HG03175 (cell line): ENCODE measurements at regions not wholly inside any gene's neighbourhood (a gene's known extent, or its start where the extent isn't known, plus 50 kb on each side); places are given as distances from the start of the nearest gene placed in this dataset.

ENCODE experiments used
- ATAC-seq: cut with Tn5 transposase; IDR thresholded peaks from one replicate; pipeline ENCODE4 v1.9.1; 2021; ENCODE audit warnings: mild to moderate bottlenecking, moderate library complexity; ENCODE audit not compliant: unreplicated experiment

GRCh38 chr2:204177251-204177976 is 240.9 kb downstream of the ICOS start:
- ATAC-seq: peak; percentile 31

DNA sequence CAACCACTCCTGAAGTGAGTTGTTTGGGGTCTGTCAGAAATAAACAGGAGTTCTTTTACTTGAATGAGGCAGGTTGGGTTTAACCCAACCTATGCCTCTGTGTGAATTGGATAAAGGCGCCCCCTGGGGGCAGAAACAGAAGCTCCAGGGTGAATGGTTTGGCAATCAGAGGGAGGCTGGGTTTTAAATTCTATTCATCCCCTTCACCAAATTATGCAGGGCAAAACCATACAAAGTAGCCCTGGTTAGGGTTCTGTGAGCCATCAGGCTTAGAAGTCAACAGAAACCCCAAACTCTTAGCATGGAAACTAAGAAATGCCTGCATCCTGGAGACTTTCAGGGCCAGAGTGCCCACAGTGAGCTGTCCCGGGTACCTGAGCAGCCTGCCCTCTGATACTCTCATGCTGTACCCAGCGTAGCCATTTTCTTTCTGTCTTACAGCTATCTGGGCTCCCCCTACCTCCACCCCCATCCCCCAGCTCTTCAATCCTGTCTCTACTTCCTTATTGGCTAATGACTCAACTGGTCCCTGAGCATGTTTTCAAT is 241.5 kb downstream of the ICOS start:
- ATAC-seq: peak; percentile 68

DNA sequence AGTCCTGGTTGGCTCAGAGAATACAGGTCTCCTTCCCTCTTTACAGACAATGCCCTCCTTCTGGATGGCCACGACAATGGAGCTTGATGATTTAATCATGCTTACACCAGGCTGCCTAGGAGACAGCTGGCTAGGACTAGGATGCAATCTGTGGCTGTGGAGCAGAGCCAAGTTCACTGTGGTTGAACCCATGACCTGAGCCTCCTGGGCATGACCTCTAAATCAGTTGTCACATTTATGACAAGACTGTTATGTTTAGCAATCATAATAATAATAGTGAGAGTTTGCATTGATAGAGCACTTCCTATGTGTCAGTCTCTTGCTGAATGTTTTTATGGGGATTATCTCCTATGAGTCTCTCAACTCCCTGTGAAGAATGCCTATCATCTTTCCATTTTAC is 244.1 kb downstream of the ICOS start:
- no peak for ATAC-seq

- ATAC-seq: no peak
Observed at GRCh38 chr2:204183608-204184007, 247.0 kb downstream of the ICOS start.

GRCh38 chr2:204184226-204184625 is 247.7 kb downstream of the ICOS start:
- ATAC-seq: no peak

DNA sequence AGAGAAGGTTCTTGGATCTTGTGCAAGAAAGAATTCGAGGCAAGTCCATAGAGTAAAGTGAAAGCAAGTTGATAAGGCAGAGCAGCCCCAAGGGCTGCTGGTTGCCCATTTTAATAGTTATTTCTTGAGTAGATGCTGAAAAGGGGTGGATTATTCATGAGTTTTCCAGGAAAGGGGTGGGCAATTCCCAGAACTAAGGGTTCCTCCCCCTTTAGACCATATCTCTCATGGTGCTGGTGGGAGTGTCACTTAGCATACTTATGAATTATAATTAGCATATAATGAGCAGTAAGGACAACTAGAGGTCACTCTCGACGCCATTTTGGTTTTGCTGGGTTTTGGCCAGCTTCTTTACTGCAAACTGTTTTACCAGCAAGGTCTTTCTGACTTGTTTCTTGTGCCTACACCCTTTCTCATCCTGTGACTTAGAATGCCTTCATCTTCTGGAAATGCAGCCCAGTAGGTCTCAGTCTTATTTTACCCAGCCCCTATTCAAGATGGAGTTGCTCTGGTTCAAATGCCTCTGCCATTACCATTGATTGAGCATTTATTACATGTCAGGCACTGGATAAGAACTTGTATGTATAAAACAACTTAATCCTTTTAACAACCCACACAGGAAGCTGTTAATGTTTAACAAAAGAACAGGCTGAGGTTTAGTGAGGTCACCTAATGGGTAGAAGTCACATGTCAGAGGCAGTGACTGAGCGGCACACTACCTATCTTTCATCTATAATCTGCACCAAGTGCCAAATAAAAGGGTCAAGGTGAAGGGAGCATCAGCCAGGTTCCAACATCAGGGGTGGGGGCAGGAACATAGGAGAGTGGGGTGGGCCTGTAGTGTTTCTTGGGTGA is 250.9 kb downstream of the ICOS start:
- ATAC-seq: peak; percentile 86

- no peak for ATAC-seq
Observed at GRCh38 chr2:204191574-204191973, 255.0 kb downstream of the ICOS start.

DNA sequence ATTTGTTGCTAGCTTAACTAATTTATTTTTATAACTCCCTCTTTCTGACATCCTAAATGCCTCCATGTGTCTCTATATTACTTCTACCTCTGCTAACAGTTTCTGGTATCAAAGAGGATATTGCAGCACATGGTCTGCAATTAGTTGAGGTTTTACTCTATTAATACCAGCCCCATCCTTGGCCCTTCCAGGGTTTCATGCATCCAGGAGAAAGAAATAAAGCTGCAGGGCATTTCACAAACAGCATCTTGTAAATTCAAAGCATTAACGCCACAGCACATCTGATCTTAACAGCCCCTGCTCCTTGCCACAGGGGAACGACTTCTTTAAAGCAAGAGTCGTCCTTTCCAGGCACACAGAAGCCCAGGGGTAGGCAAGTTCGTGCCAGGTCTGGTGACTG is 258.9 kb downstream of the ICOS start:
- ATAC-seq: no peak

DNA sequence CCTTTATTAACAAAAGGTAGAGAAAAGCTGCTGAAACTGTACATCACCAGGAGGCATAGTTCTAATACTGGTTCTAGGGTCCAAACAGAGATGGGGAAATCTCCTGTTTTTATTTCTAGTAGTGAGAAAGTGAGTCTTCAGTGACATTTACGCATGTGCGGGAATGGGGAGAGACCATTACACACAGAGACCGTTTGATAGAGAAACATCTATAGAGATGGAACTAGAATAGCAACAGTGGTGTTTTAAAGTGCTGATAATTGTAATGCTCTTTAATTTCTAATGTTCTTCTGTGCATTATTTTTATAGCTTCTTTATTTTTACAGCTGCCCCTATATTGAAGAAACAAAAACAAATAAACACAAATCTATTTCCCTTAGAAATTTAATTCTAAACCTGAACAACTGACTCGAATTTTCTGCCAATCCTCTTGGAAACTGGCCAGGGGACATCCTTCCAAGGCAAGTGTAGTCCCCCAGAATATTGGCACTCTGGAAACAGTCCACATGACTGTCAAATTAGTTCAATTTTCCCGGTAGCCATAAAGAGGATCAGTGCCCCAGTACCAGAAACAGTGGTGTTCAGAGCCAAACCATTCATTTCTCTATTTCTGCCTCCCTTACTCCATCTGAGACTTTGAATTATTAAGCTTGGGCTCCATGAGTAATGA is 260.9 kb downstream of the ICOS start:
- ATAC-seq: no peak

DNA sequence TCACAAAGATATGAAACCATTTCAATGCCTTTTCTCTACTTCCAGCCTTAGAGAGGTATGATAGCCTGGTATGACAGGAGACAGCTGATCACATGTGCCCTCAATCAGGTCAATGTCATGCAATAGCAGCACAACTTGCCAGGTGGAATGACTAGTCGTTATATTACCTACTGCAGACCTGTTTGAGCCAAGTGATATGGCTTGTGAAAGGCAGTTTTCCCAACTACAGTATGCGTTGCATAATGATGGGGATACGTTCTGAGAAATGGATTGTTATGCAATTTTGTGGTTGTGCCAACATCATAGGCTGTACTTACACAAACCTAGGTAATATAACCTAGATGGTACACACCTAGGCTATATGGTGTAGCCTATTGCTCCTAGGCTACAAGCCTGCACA is 262.8 kb downstream of the ICOS start:
- no peak for ATAC-seq

DNA sequence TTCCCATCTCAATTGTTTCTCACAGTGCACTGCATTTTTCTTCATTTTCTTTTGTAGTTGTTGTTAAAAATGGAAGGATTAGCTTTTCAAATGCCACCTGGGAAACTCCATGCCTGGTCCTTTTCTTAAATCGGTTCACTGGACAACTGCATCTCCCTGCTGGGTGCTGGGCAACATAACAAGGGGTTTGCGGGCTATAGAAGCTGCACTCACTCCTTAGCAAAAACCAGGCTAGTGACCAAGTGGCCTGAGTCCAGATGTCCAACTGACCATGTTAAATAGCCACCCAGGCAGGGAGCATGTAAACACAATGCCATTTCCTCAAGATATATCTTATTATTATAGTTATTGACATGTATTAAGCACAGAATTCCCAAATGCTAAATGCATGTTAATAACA is 264.9 kb downstream of the ICOS start:
- ATAC-seq: no peak

DNA sequence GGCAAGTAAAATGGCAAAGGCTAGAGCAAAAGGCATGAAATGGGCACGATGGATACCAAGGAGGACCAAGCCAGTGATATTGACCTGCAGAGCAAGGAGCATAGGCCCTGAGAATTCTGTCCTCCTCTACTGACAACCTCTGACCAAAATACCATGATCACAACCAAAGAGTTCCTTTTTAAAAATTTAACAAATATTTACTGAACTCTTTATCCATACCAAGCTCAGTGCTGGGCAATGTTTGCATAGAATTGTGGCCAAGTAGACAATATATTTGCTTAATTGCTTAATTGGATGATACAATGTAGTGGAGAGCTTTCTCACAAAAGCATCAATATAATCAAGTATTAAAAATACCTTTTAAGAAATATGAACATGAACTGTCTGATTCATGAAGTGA is 265.7 kb downstream of the ICOS start:
- ATAC-seq: no peak

DNA sequence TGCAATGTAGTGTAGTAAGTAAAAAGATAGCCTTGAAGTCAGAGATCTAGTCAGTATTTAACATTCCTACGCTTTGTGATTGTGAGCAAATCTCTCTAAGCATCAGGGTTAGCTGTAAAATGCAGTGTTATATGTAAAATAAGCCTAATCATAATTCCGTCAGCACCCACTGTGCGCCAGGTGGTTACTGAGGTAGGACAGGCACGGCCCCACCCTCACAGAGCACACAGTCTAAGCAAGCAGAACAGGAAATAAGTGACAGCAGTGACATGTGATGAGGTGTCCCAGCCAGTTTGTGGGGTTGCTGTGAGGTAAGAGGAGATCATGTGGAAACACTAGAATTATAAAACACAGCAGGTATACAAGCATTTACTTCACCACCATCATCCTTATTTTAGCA is 267.1 kb downstream of the ICOS start:
- ATAC-seq: no peak

GRCh38 chr2:204205082-204205481 is 268.5 kb downstream of the ICOS start:
- no peak for ATAC-seq

DNA sequence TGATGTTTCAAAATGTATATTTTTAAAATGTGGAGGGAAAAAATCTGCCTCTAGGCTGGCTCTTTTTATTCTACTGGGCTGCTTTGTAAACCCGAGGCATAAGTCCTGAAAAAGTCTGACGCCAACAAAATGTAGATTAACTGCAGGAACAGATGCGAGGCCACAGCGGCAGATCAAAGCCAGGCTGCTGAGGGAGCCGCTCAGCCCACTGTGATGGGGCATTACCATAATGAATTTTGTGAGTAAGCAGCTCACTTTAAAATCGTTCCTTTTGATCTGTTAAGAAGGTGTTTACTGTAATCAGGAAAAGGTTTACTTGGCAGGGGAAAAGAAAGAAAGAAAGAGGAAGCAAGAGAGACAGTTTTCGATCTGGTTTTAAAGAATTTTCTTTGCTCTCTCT is 269.0 kb downstream of the ICOS start:
- no peak for ATAC-seq

GRCh38 chr2:204207866-204208265 is 271.3 kb downstream of the ICOS start:
- ATAC-seq: no peak

GRCh38 chr2:204213588-204213987 is 277.0 kb downstream of the ICOS start:
- no peak for ATAC-seq

DNA sequence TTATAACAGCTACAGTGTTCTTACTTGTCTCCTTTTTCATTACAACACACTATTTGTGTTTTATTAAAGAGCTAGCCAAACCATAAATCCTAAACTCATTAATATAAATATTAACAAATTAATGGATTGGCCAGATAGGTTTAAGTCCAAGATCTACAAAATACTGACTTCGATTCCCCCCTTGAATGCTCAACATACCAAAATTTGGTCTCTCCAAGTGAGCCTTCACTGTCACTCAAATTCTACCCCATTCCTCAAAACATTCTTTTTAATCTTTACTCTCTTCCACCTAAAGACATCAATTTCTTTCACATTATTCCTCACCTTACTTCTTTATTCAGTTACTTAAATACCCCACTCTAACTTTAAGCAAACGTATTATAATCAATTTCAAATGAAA is 281.5 kb downstream of the ICOS start:
- no peak for ATAC-seq

DNA sequence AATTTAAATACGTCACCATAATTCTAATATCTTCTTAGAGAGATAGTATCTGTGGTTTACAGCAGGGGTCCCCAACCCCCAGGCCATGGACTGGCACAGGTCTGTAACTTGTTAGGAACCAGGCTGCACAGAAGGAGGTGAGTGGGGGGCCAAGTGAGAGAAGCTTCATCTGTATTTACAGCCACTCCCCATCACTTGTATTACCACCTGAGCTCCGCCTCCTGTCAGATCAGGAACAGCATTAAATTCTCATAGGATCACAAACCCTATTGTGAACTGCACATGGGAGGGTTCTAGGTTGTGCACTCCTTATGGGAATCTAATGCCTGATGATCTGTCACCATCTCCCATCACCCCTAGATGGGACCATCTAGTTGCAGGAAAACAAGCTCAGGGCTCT is 282.6 kb downstream of the ICOS start:
- no peak for ATAC-seq

- ATAC-seq: no peak
Observed at GRCh38 chr2:204220896-204221295, 284.3 kb downstream of the ICOS start.

DNA sequence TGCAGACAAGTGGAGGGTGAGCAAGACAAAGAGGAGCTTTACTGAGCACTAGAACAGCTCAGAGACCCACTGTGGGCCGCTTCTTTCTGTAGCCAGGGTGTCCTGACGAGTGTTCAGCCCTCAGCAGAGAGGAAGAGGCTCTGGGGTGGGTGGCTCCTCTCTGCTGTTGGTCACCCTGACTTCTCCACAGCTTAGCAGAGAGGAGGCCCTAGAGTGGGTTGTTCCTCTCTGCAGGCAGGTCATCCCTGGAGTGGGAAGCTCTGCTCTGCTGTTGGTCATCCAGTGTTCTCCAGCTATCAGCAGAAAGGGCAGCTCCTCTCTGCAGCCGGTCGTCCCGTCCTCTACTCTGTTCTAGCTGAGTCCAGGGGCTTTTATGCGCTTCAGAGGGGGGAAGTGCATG is 286.5 kb downstream of the ICOS start:
- no peak for ATAC-seq

GRCh38 chr2:204223544-204223943 is 287.0 kb downstream of the ICOS start:
- no peak for ATAC-seq
